ENCODE measurements at regions not wholly inside any gene's neighbourhood (a gene's known extent, or its start where the extent isn't known, plus 50 kb on each side); places are given as distances from the start of the nearest gene placed in this dataset.

- no peak for ATAC-seq
- 18% methylated on average over 3 of the region's 3 CpGs for WGBS (ENCODE audit: insufficient coverage, low coverage, missing lambda C conversion rate)
- no TSS peak for BruUV-seq (replicated peaks)
- Histone ChIP-seq H4K20me1 (replicated peaks; ENCODE audit: control insufficient read depth, insufficient read depth, low read length) (no peaks in the 10 kb centered on the region), H3K36me3 (ENCODE audit: control insufficient read depth, insufficient read depth, low read length) (no peaks in the 10 kb centered on the region), H3K27me3 (ENCODE audit: control insufficient read depth in 2 of 2, insufficient read depth in 2 of 2, low read length in 2 of 2) (no peaks in the 10 kb centered on the region), H3K9me1 (ENCODE audit: control insufficient read depth, insufficient read depth, low read length) (peaks cover 3% of the 10 kb centered on the region), H3K4me3 (no peak overlapping the region), H3K4me2 (ENCODE audit: insufficient read depth, low read length) (no peak overlapping the region), H3K79me2 (ENCODE audit: control insufficient read depth, insufficient read depth, low read length) (no peaks in the 10 kb centered on the region), H3K4me1 (replicated peaks in 1 of 2; ENCODE audit: control insufficient read depth in 2 of 2, insufficient read depth in 2 of 2, low read length in 2 of 2) (peaks cover 4 to 26% of the 10 kb centered on the region in 2 experiments; a peak in 4 of 5 replicates), H3K9me3 (replicated peaks; ENCODE audit: control insufficient read depth, insufficient read depth, low read depth, low read length) (no peaks in the 10 kb centered on the region), H3K27ac (ENCODE audit: extremely low read depth, low read depth, low read length) (no peak overlapping the region), H2AFZ (ENCODE audit: low read depth, low read length) (no peak overlapping the region), H3K9ac (ENCODE audit: insufficient read depth in 1 of 2, low read depth in 2 of 2, low read length in 2 of 2) (no peak overlapping the region)
- intact Hi-C loops (cut with micrococcal nuclease) (no loop called here), in situ Hi-C loops (cut with MboI) (no loop called here)
- POLR2A ChIA-PET, result no interaction called here
- no peak for DNase-seq (ENCODE audit: extremely low read depth in 1 of 4, low spot score in 3 of 4)
- CTCF ChIA-PET (ENCODE audit: low intra/inter-chr PET ratio), result no interaction called here
- FAIRE-seq, result no peak
- peak; percentile 25; the same call in 1 of the 2 replicates for TF ChIP-seq ATF3 (IDR thresholded peaks at IDR 0.05)
- no peak for TF ChIP-seq ATF3 (CRISPR knock-in tag; conservative IDR thresholded peaks at IDR 0.05)
- TF ChIP-seq E2F1 (CRISPR knock-in tag; IDR thresholded peaks at IDR 0.05), result no peak
- no peak for TF ChIP-seq AFF1 (IDR thresholded peaks at IDR 0.05; ENCODE audit: low read depth in 1 of 2, partially characterized antibody in 2 of 2)
- no peak for TF ChIP-seq GABPB2 (CRISPR knock-in tag; conservative IDR thresholded peaks at IDR 0.05)
- no peak for TF ChIP-seq RBBP5 (IDR thresholded peaks at IDR 0.05; ENCODE audit: borderline replicate concordance, insufficient read depth, low read length, poor library complexity, severe bottlenecking)
- no peak for TF ChIP-seq ZNF134 (CRISPR knock-in tag; conservative IDR thresholded peaks at IDR 0.05)
- TF ChIP-seq CEBPG (CRISPR knock-in tag; IDR thresholded peaks at IDR 0.05), result 0 out of 2 replicates have a peak, but pooled peaks have one; percentile 14
- TF ChIP-seq CEBPG (tag; conservative IDR thresholded peaks at IDR 0.05 in 1 of 2, IDR thresholded peaks at IDR 0.05 in 1 of 2), result no peak
- no peak for TF ChIP-seq SRSF1 (IDR thresholded peaks at IDR 0.05; ENCODE audit: low read depth, low read length)
- no peak for TF ChIP-seq E2F4 (CRISPR knock-in tag; IDR thresholded peaks at IDR 0.05; ENCODE audit: low read depth)
- TF ChIP-seq SMC3 (conservative IDR thresholded peaks at IDR 0.05; ENCODE audit: insufficient read depth, low read depth, low read length), result no peak
- TF ChIP-seq DACH1 (IDR thresholded peaks at IDR 0.05; ENCODE audit: partially characterized antibody), result no peak
- no peak for TF ChIP-seq ZNF354B (CRISPR knock-in tag; IDR thresholded peaks at IDR 0.05)
- no peak for TF ChIP-seq KHSRP (IDR thresholded peaks at IDR 0.05)
- no peak for TF ChIP-seq ZNF282 (CRISPR knock-in tag; IDR thresholded peaks at IDR 0.05)
Measured at GRCh38 chr2:8300905-8301304, 381.0 kb upstream of the ID2 start.

All from K562 (cell line).